Liver (tissue), 8 donors: ENCODE measurements at regions not wholly inside any gene's neighbourhood (a gene's known extent, or its start where the extent isn't known, plus 50 kb on each side); places are given as distances from the start of the nearest gene placed in this dataset.

Experiments
- DNase-seq: peaks from one replicate; pipeline ENCODE4 v3.0.0-alpha.2; 2017; ENCODE audit warnings: low spot score
- H3K27ac ChIP-seq, 2 donors: one replicate each; pipeline ENCODE4 v1.7.0; 2013; ENCODE audit warnings: inconsistent platforms in 2 of 2, low read length in 2 of 2, control low read depth in 1 of 2, low read depth in 1 of 2, mild to moderate bottlenecking in 1 of 2
- H3K27me3 ChIP-seq, 4 donors: one replicate each; pipeline versions ENCODE4 v1.6.1 to v1.7.0; 2013; ENCODE audit warnings: low read length in 3 of 4, inconsistent platforms in 1 of 4, mild to moderate bottlenecking in 1 of 4, moderate library complexity in 1 of 4; ENCODE audit not compliant: control insufficient read depth in 4 of 4, insufficient read depth in 4 of 4
- H3K36me3 ChIP-seq, 4 donors: one replicate each; pipeline versions ENCODE4 v1.6.1 to v1.7.0; 2013; ENCODE audit warnings: low read length in 3 of 4, mild to moderate bottlenecking in 3 of 4, low read depth in 1 of 4, moderate library complexity in 1 of 4; ENCODE audit not compliant: control insufficient read depth in 4 of 4, insufficient read depth in 3 of 4
- H3K4me1 ChIP-seq, 4 donors: one replicate each; pipeline versions ENCODE4 v1.6.1 to v1.7.0; 2013; ENCODE audit warnings: low read length in 3 of 4, mild to moderate bottlenecking in 3 of 4, moderate library complexity in 1 of 4; ENCODE audit not compliant: control insufficient read depth in 4 of 4, insufficient read depth in 4 of 4
- H3K4me3 ChIP-seq, 3 donors: one replicate each; pipeline versions ENCODE4 v1.6.1 to v1.7.0; 2013; ENCODE audit warnings: low read length in 3 of 3, control low read depth in 1 of 3, low read depth in 1 of 3, mild to moderate bottlenecking in 1 of 3
- H3K9ac ChIP-seq, 2 donors: one replicate each; pipeline ENCODE4 v1.7.0; 2013; ENCODE audit warnings: low read length in 2 of 2, mild to moderate bottlenecking in 2 of 2, moderate library complexity in 2 of 2, control low read depth in 1 of 2, low read depth in 1 of 2
- H3K9me3 ChIP-seq, 4 donors: one replicate each; pipeline versions ENCODE4 v1.6.1 to v1.7.0; 2013; ENCODE audit warnings: low read length in 3 of 4; ENCODE audit not compliant: control insufficient read depth in 4 of 4
- EGR1 ChIP-seq, 2 donors: IDR thresholded peaks; 2 replicates each; pipeline ENCODE4 v1.6.1; 2016 to 2018; ENCODE audit warnings: antibody characterized with exemption in 2 of 2, low read depth in 2 of 2
- FOXA1 ChIP-seq: IDR thresholded peaks from 2 replicates; pipeline ENCODE4 v1.6.1; 2016; ENCODE audit warnings: antibody characterized with exemption
- FOXA2 ChIP-seq: IDR thresholded peaks from 2 replicates; pipeline ENCODE4 v1.6.1; 2016; ENCODE audit warnings: antibody characterized with exemption
- GABPA ChIP-seq, 2 donors: IDR thresholded peaks in 1 of 2; conservative IDR thresholded peaks in 1 of 2; 2 replicates each; pipeline ENCODE4 v1.6.1; 2016; ENCODE audit warnings: antibody characterized with exemption in 2 of 2, mild to moderate bottlenecking in 1 of 2, moderate library complexity in 1 of 2
- HNF4A ChIP-seq, 2 donors: conservative IDR thresholded peaks; 2 replicates each; pipeline ENCODE4 v1.6.1; 2016; ENCODE audit warnings: antibody characterized with exemption in 2 of 2, mild to moderate bottlenecking in 2 of 2
- HNF4G ChIP-seq: IDR thresholded peaks from 2 replicates; pipeline ENCODE4 v1.6.1; 2016; ENCODE audit warnings: antibody characterized with exemption
- JUND ChIP-seq, 2 donors: IDR thresholded peaks; 2 replicates each; pipeline ENCODE4 v1.6.1; 2016; ENCODE audit warnings: antibody characterized with exemption in 2 of 2
- NR2F2 ChIP-seq: IDR thresholded peaks from 2 replicates; pipeline ENCODE4 v1.6.1; 2016; ENCODE audit warnings: antibody characterized with exemption
- RAD21 ChIP-seq, 2 donors: IDR thresholded peaks; 2 replicates each; pipeline ENCODE4 v1.6.1; 2016; ENCODE audit warnings: antibody characterized with exemption in 2 of 2, mild to moderate bottlenecking in 2 of 2
- RXRA ChIP-seq, 2 donors: IDR thresholded peaks; 2 replicates each; pipeline ENCODE4 v1.6.1; 2017 to 2018; ENCODE audit warnings: antibody characterized with exemption in 2 of 2, mild to moderate bottlenecking in 1 of 2
- SP1 ChIP-seq: IDR thresholded peaks from 2 replicates; pipeline ENCODE4 v1.6.1; 2018; ENCODE audit warnings: antibody characterized with exemption, mild to moderate bottlenecking
- TAF1 ChIP-seq: conservative IDR thresholded peaks from 2 replicates; pipeline ENCODE4 v1.6.1; 2016; ENCODE audit warnings: antibody characterized with exemption, mild to moderate bottlenecking
- YY1 ChIP-seq: IDR thresholded peaks from 2 replicates; pipeline ENCODE4 v1.6.1; 2016; ENCODE audit warnings: antibody characterized with exemption, mild to moderate bottlenecking
- WGBS: extraction: QIAGEN DNeasy Blood & Tissue Kit; methylation state at CpG from one replicate; pipeline ENCODE4 v1.1.7; 2013; 5-methylcytosine and 5-hydroxymethylcytosine counted together
- TF ChIP-seq, protein P1 (sequence below): IDR thresholded peaks from 2 replicates; pipeline ENCODE4 v1.6.1; 2016; ENCODE audit warnings: antibody characterized with exemption
- TF ChIP-seq, protein P2 (sequence below): IDR thresholded peaks from 2 replicates; pipeline ENCODE4 v1.6.1; 2016; ENCODE audit warnings: antibody characterized with exemption, mild to moderate bottlenecking
- TF ChIP-seq, protein P3 (sequence below): fragments of 150-350 bp; IDR thresholded peaks from 2 replicates; pipeline ENCODE4 v1.5.1; 2017; ENCODE audit warnings: improper control_type of control experiment, low read depth, low read length; ENCODE audit not compliant: missing input control
- TF ChIP-seq, protein P4 (sequence below): IDR thresholded peaks from 2 replicates; pipeline ENCODE4 v1.6.1; 2016; ENCODE audit warnings: antibody characterized with exemption
- TF ChIP-seq, protein P5 (sequence below): IDR thresholded peaks from 2 replicates; pipeline ENCODE4 v1.6.1; 2016; ENCODE audit warnings: antibody characterized with exemption
- donor health status: healthy.
- donor health status: healthy.
- donor health status: healthy.
- donor health status: healthy.
- donor health status: healthy.

DNA sequence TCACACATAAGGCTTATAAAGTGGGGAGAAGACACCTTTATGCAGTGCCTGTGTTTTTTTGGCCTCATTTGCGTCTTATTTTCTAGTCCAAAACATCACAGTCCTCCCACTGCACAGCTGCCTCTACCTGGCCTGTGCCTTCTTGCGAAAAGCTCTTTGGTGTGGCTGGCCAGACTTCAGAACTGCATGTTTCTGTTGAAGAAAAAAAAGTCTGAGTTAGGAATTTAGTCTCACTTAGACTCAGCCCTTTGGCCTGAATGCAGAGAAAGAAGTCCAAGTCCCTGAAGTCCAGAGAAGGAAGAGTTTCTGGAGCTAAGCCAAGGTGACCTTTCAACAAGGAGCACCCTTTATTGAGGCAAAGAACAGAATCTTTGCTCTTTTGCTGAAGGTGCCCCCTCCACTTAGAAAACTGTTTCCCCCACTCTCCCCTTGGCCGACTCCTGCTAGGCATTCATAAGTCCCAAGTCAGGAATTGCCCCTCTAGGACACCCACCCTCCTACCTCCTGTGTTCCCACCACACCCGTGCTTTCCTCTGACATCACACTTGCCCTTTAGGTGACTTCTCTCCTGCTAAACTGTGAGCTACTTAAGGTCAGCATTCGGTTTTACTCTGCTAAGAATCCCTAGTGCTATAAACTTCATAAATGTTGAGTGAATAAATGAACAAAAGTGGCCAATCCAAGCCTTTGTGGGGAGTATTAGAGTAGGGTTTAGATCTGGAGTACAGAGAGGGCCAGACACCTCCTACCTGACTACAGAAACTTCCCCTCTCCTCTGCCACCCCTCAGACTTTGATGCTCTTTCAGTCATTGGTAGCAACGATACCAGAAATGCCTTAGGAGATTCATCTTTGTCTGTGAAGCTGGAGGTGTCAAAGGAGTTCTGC is 226.8 kb downstream of the LACC1 start:
- no peaks in the 10 kb centered on the region for H3K27me3 ChIP-seq
- WGBS, result 69% methylated on average over 6 of the region's 6 CpGs
- DNase-seq, result no peak
- peak overlapping the region; percentile 90 to 94 for H3K27ac ChIP-seq
- no peak overlapping the region for H3K4me3 ChIP-seq
- TF ChIP-seq RAD21 (IDR thresholded peaks at IDR 0.05) (no peak), YY1 (no peak), RXRA (IDR thresholded peaks at IDR 0.05) (no peak), HNF4A (conservative IDR thresholded peaks at IDR 0.05) (no peak), TAF1 (no peak), HNF4G (no peak), EGR1 (IDR thresholded peaks at IDR 0.05; ENCODE audit: low read depth in 2 of 2) (no peak), GABPA (IDR thresholded peaks at IDR 0.05 in 1 of 2, conservative IDR thresholded peaks at IDR 0.05 in 1 of 2) (no peak), NR2F2 (no peak), JUND (IDR thresholded peaks at IDR 0.05) (no peak), SP1 (no peak), FOXA2 (no peak), FOXA1 (no peak)
- TF ChIP-seq, protein P1, sequence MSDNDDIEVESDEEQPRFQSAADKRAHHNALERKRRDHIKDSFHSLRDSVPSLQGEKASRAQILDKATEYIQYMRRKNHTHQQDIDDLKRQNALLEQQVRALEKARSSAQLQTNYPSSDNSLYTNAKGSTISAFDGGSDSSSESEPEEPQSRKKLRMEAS, result no peak
- TF ChIP-seq, protein P2, sequence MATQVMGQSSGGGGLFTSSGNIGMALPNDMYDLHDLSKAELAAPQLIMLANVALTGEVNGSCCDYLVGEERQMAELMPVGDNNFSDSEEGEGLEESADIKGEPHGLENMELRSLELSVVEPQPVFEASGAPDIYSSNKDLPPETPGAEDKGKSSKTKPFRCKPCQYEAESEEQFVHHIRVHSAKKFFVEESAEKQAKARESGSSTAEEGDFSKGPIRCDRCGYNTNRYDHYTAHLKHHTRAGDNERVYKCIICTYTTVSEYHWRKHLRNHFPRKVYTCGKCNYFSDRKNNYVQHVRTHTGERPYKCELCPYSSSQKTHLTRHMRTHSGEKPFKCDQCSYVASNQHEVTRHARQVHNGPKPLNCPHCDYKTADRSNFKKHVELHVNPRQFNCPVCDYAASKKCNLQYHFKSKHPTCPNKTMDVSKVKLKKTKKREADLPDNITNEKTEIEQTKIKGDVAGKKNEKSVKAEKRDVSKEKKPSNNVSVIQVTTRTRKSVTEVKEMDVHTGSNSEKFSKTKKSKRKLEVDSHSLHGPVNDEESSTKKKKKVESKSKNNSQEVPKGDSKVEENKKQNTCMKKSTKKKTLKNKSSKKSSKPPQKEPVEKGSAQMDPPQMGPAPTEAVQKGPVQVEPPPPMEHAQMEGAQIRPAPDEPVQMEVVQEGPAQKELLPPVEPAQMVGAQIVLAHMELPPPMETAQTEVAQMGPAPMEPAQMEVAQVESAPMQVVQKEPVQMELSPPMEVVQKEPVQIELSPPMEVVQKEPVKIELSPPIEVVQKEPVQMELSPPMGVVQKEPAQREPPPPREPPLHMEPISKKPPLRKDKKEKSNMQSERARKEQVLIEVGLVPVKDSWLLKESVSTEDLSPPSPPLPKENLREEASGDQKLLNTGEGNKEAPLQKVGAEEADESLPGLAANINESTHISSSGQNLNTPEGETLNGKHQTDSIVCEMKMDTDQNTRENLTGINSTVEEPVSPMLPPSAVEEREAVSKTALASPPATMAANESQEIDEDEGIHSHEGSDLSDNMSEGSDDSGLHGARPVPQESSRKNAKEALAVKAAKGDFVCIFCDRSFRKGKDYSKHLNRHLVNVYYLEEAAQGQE, result no peak
- TF ChIP-seq, protein P3, sequence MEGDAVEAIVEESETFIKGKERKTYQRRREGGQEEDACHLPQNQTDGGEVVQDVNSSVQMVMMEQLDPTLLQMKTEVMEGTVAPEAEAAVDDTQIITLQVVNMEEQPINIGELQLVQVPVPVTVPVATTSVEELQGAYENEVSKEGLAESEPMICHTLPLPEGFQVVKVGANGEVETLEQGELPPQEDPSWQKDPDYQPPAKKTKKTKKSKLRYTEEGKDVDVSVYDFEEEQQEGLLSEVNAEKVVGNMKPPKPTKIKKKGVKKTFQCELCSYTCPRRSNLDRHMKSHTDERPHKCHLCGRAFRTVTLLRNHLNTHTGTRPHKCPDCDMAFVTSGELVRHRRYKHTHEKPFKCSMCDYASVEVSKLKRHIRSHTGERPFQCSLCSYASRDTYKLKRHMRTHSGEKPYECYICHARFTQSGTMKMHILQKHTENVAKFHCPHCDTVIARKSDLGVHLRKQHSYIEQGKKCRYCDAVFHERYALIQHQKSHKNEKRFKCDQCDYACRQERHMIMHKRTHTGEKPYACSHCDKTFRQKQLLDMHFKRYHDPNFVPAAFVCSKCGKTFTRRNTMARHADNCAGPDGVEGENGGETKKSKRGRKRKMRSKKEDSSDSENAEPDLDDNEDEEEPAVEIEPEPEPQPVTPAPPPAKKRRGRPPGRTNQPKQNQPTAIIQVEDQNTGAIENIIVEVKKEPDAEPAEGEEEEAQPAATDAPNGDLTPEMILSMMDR, result no peak
- TF ChIP-seq, protein P4, sequence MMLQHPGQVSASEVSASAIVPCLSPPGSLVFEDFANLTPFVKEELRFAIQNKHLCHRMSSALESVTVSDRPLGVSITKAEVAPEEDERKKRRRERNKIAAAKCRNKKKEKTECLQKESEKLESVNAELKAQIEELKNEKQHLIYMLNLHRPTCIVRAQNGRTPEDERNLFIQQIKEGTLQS, result no peak
- TF ChIP-seq, protein P5, sequence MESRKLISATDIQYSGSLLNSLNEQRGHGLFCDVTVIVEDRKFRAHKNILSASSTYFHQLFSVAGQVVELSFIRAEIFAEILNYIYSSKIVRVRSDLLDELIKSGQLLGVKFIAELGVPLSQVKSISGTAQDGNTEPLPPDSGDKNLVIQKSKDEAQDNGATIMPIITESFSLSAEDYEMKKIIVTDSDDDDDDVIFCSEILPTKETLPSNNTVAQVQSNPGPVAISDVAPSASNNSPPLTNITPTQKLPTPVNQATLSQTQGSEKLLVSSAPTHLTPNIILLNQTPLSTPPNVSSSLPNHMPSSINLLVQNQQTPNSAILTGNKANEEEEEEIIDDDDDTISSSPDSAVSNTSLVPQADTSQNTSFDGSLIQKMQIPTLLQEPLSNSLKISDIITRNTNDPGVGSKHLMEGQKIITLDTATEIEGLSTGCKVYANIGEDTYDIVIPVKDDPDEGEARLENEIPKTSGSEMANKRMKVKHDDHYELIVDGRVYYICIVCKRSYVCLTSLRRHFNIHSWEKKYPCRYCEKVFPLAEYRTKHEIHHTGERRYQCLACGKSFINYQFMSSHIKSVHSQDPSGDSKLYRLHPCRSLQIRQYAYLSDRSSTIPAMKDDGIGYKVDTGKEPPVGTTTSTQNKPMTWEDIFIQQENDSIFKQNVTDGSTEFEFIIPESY, result no peak
- no peak overlapping the region for H3K9ac ChIP-seq
- peaks cover 19 to 60% (median 46%) of the 10 kb centered on the region in 4 donors for H3K4me1 ChIP-seq
- no peaks in the 10 kb centered on the region for H3K36me3 ChIP-seq
- peaks cover 0 to 4% (median 0%) of the 10 kb centered on the region in 4 donors for H3K9me3 ChIP-seq
